ENCODE measurements at regions not wholly inside any gene's neighbourhood (a gene's known extent, or its start where the extent isn't known, plus 50 kb on each side); places are given as distances from the start of the nearest gene placed in this dataset.

DNA sequence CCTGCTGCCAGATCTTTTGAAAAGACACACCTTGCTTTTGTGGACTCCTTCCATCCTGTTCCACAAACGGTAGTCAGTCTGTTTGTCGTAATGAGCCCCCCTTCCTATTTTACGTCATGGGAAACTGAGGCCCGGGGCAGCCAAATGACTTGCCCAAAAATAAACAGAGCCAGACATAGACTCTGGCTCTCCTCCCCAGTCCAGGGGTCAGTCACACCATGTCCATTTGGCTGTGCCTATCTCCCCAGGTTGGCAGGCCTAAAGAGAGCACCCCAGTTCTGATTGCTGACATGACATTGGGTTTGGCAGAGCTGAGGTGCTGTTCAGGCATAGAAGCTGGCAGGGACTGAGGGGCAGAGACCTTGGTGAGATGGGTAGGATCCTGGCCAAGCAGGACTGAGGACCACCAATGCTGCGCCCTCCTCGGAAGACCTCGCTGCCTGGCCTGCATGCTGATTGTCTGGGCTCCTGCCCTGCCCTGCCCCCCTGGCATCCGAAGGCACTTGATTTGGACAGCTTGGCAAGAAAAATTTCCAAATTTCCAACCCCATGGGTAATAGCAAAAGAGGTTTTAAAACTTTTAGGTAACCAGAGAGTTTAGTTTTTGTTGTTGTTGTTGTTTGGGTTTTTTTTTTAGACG lies 335.4 kb downstream of the DYSF start:
- H3K4me3 ChIP-seq (ENCODE audit: low read length in 2 of 2), result no peak overlapping the region
- H3K27me3 ChIP-seq (ENCODE audit: control insufficient read depth in 1 of 2, insufficient read depth in 2 of 2, low read length in 2 of 2), result peaks cover 0 to under 1% of the 10 kb centered on the region in 2 donors
- no peaks in the 10 kb centered on the region for H3K4me1 ChIP-seq (ENCODE audit: control insufficient read depth, insufficient read depth, low read length)
- H3K9me3 ChIP-seq (ENCODE audit: control insufficient read depth in 2 of 2, low read length in 2 of 2), result no peaks in the 10 kb centered on the region
- no peak overlapping the region for H3K9ac ChIP-seq (ENCODE audit: low read length in 2 of 2)
- no peak overlapping the region for H3K27ac ChIP-seq (ENCODE audit: low read length)
- no peaks in the 10 kb centered on the region for H3K36me3 ChIP-seq (ENCODE audit: control insufficient read depth in 2 of 2, insufficient read depth in 2 of 2, low read length in 2 of 2)

GRCh38 chr2:71788186-71788525 lies 334.8 kb downstream of the DYSF start:
- Histone ChIP-seq H3K36me3 (ENCODE audit: control insufficient read depth in 2 of 2, insufficient read depth in 2 of 2, low read length in 2 of 2) (no peaks in the 10 kb centered on the region), H3K9me3 (ENCODE audit: control insufficient read depth in 2 of 2, low read length in 2 of 2) (no peaks in the 10 kb centered on the region), H3K4me3 (ENCODE audit: low read length in 2 of 2) (no peak overlapping the region)

DNA sequence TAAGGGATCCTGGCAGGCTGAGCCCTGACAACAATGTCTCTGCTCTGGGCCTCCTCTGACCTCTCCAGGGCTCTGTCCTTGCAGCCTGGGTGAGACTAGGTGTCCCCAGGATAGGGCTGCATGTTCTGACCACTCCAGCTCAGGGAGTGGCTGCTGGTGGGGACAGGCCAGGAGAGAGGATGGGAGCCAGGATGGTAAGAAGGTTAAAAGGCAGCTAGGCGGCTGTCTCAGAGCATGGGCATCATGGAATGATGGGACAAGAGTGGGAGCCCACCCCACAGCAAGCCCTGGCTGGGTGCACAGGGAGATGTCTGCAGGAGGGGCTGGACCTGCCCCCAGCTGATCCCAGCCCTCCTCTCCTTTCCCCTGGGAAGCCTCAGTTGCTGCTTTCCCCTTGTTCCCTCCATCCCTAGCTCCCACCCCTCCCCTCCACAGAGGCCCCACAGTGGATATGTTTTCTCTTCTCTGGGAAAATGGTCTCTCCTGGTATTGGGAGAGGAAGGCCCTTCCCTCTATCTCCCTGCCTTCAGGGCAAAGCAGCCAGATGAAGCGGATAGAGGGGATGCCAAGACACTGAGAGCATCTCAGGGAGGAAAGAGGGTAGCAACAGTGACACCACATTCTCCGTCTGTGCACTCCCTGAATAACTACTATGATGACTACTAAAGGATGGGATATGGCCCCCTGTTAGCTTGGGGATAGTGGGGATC lies 334.3 kb downstream of the DYSF start:
- Histone ChIP-seq H3K27ac (ENCODE audit: low read length) (no peak overlapping the region), H3K27me3 (ENCODE audit: control insufficient read depth in 1 of 2, insufficient read depth in 2 of 2, low read length in 2 of 2) (peaks cover 0 to 2% of the 10 kb centered on the region in 2 donors), H3K36me3 (ENCODE audit: control insufficient read depth in 2 of 2, insufficient read depth in 2 of 2, low read length in 2 of 2) (no peaks in the 10 kb centered on the region), H3K4me3 (ENCODE audit: low read length in 2 of 2) (no peak overlapping the region), H3K9ac (ENCODE audit: low read length in 2 of 2) (no peak overlapping the region), H3K4me1 (ENCODE audit: control insufficient read depth, insufficient read depth, low read length) (no peaks in the 10 kb centered on the region), H3K9me3 (ENCODE audit: control insufficient read depth in 2 of 2, low read length in 2 of 2) (no peaks in the 10 kb centered on the region)

More at GRCh38 chr2:71788186-71788525, 334.8 kb downstream of the DYSF start:
- peaks cover 0 to 2% of the 10 kb centered on the region in 2 donors for H3K27me3 ChIP-seq (ENCODE audit: control insufficient read depth in 1 of 2, insufficient read depth in 2 of 2, low read length in 2 of 2)
- H3K4me1 ChIP-seq (ENCODE audit: control insufficient read depth, insufficient read depth, low read length), result no peaks in the 10 kb centered on the region
- H3K9ac ChIP-seq (ENCODE audit: low read length in 2 of 2), result no peak overlapping the region
- H3K27ac ChIP-seq (ENCODE audit: low read length), result no peak overlapping the region

DNA sequence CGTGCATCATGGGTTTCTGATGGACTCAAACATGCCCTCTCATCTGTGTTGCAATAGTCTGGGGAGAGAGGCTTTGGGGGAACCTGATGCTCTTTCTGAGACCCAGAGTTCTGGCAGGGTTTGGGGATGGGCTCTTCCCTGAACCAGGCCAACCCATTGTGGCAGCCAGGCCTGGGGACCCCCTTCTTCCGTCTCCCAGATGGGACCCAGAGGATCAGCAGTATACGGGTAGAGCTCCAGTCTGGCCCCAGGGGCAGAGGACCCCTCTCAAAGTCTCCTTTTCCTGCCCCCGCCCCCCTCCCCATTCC lies 333.7 kb downstream of the DYSF start:
- peaks cover 0 to 2% of the 10 kb centered on the region in 2 donors for H3K27me3 ChIP-seq (ENCODE audit: control insufficient read depth in 1 of 2, insufficient read depth in 2 of 2, low read length in 2 of 2)
- H3K4me3 ChIP-seq (ENCODE audit: low read length in 2 of 2), result no peak overlapping the region
- H3K9ac ChIP-seq (ENCODE audit: low read length in 2 of 2), result no peak overlapping the region
- H3K27ac ChIP-seq (ENCODE audit: low read length), result no peak overlapping the region
- H3K9me3 ChIP-seq (ENCODE audit: control insufficient read depth in 2 of 2, low read length in 2 of 2), result no peaks in the 10 kb centered on the region
- H3K36me3 ChIP-seq (ENCODE audit: control insufficient read depth in 2 of 2, insufficient read depth in 2 of 2, low read length in 2 of 2), result no peaks in the 10 kb centered on the region
- no peaks in the 10 kb centered on the region for H3K4me1 ChIP-seq (ENCODE audit: control insufficient read depth, insufficient read depth, low read length)

DNA sequence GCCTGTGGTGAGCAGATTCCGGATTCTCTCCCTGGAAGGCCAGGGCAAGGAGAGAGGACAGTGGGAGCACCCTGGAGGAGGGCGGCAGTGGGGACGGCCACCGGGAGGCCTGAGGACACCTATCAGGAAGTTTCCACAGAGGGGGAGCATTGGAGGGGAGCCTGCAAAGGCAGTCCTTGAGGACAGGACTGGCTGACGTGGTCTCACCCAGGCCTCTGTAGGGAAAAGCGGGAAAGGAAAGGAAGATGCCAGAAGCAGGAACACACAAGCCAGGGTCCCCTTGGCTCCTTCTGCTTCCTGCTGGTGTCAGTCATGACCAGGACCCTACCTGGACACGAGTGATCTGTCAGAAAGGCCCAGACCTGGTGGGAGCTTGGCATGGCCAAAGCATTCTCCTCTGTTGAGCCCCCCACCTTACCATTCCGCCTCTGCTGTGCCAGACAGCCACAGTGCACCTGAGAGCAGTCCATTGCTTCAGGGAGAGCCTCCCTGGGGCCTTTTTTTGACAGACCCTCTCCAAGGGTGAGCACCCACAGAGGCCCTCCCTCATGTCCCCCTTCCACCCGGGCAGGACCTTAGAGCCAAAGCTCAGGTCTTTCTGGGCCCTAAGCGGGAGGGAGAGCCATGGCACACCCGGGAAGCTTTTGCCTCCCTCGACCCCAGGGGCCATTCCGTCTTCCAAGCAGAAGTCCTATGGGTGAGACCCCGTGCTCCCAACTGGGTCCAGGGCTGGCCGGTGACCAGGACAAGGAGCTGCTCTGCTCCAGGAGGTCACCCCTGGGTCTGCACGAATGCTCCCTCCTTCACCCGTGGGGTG lies 333.1 kb downstream of the DYSF start:
- H3K36me3 ChIP-seq (ENCODE audit: control insufficient read depth in 2 of 2, insufficient read depth in 2 of 2, low read length in 2 of 2), result no peaks in the 10 kb centered on the region
- no peak overlapping the region for H3K9ac ChIP-seq (ENCODE audit: low read length in 2 of 2)
- no peak overlapping the region for H3K4me3 ChIP-seq (ENCODE audit: low read length in 2 of 2)
- H3K27ac ChIP-seq (ENCODE audit: low read length), result no peak overlapping the region
- H3K27me3 ChIP-seq (ENCODE audit: control insufficient read depth in 1 of 2, insufficient read depth in 2 of 2, low read length in 2 of 2), result peaks cover 0 to 5% of the 10 kb centered on the region in 2 donors
- H3K9me3 ChIP-seq (ENCODE audit: control insufficient read depth in 2 of 2, low read length in 2 of 2), result no peaks in the 10 kb centered on the region
- H3K4me1 ChIP-seq (ENCODE audit: control insufficient read depth, insufficient read depth, low read length), result no peaks in the 10 kb centered on the region

DNA sequence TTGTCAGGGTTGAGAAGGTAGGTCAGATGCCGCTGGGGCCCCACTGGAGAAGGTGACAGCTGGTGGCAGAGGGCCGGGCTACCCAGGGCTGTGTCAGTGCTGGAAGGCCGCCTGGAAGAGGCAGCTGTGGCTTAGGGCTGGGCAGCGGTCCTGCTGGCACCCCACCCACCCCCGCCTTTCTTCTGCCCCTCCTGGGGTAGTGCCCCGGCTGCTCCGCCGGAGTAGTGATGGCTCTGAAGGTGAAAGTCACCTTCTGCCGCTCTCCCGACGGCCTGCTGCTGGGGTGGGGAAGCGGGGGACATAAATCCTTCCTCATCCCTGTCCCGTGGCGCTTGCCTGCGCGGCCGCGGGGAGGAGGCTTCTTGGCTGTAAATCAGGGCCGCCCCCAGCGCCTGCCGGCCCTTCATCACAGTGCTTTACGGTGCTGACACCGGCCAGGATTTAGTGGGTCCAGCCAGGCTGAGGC lies 332.2 kb downstream of the DYSF start:
- Histone ChIP-seq H3K36me3 (ENCODE audit: control insufficient read depth in 2 of 2, insufficient read depth in 2 of 2, low read length in 2 of 2) (no peaks in the 10 kb centered on the region), H3K9me3 (ENCODE audit: control insufficient read depth in 2 of 2, low read length in 2 of 2) (no peaks in the 10 kb centered on the region), H3K4me3 (ENCODE audit: low read length in 2 of 2) (no peak overlapping the region), H3K27ac (ENCODE audit: low read length) (no peak overlapping the region), H3K9ac (ENCODE audit: low read length in 2 of 2) (no peak overlapping the region), H3K27me3 (ENCODE audit: control insufficient read depth in 1 of 2, insufficient read depth in 2 of 2, low read length in 2 of 2) (peaks cover 0 to 8% of the 10 kb centered on the region in 2 donors), H3K4me1 (ENCODE audit: control insufficient read depth, insufficient read depth, low read length) (no peaks in the 10 kb centered on the region)

- Histone ChIP-seq H3K4me3 (ENCODE audit: low read length in 2 of 2) (no peak overlapping the region), H3K27me3 (ENCODE audit: control insufficient read depth in 1 of 2, insufficient read depth in 2 of 2, low read length in 2 of 2) (peaks cover 0 to 8% of the 10 kb centered on the region in 2 donors), H3K9ac (ENCODE audit: low read length in 2 of 2) (no peak overlapping the region), H3K36me3 (ENCODE audit: control insufficient read depth in 2 of 2, insufficient read depth in 2 of 2, low read length in 2 of 2) (no peaks in the 10 kb centered on the region), H3K27ac (ENCODE audit: low read length) (no peak overlapping the region), H3K4me1 (ENCODE audit: control insufficient read depth, insufficient read depth, low read length) (no peaks in the 10 kb centered on the region), H3K9me3 (ENCODE audit: control insufficient read depth in 2 of 2, low read length in 2 of 2) (no peaks in the 10 kb centered on the region)
Observed at GRCh38 chr2:71784734-71785511, 331.6 kb downstream of the DYSF start.

- H3K4me3 ChIP-seq (ENCODE audit: low read length in 2 of 2), result no peak overlapping the region
- H3K4me1 ChIP-seq (ENCODE audit: control insufficient read depth, insufficient read depth, low read length), result peaks cover 5% of the 10 kb centered on the region
- H3K9me3 ChIP-seq (ENCODE audit: control insufficient read depth in 2 of 2, low read length in 2 of 2), result no peaks in the 10 kb centered on the region
- no peaks in the 10 kb centered on the region for H3K36me3 ChIP-seq (ENCODE audit: control insufficient read depth in 2 of 2, insufficient read depth in 2 of 2, low read length in 2 of 2)
- no peak overlapping the region for H3K9ac ChIP-seq (ENCODE audit: low read length in 2 of 2)
- H3K27me3 ChIP-seq (ENCODE audit: control insufficient read depth in 1 of 2, insufficient read depth in 2 of 2, low read length in 2 of 2), result peaks cover 0 to 8% of the 10 kb centered on the region in 2 donors
- H3K27ac ChIP-seq (ENCODE audit: low read length), result no peak overlapping the region
Observed at GRCh38 chr2:71783815-71784214, 330.5 kb downstream of the DYSF start.

GRCh38 chr2:71783215-71783614 lies 329.9 kb downstream of the DYSF start:
- H3K4me1 ChIP-seq (ENCODE audit: control insufficient read depth, insufficient read depth, low read length), result peaks cover 6% of the 10 kb centered on the region
- no peaks in the 10 kb centered on the region for H3K36me3 ChIP-seq (ENCODE audit: control insufficient read depth in 2 of 2, insufficient read depth in 2 of 2, low read length in 2 of 2)
- H3K9me3 ChIP-seq (ENCODE audit: control insufficient read depth in 2 of 2, low read length in 2 of 2), result no peaks in the 10 kb centered on the region
- peaks cover 0 to 8% of the 10 kb centered on the region in 2 donors for H3K27me3 ChIP-seq (ENCODE audit: control insufficient read depth in 1 of 2, insufficient read depth in 2 of 2, low read length in 2 of 2)
- H3K4me3 ChIP-seq (ENCODE audit: low read length in 2 of 2), result no peak overlapping the region
- no peak overlapping the region for H3K27ac ChIP-seq (ENCODE audit: low read length)
- H3K9ac ChIP-seq (ENCODE audit: low read length in 2 of 2), result no peak overlapping the region

GRCh38 chr2:71782323-71782722 lies 329.0 kb downstream of the DYSF start:
- Histone ChIP-seq H3K27ac (ENCODE audit: low read length) (no peak overlapping the region), H3K9ac (ENCODE audit: low read length in 2 of 2) (no peak overlapping the region), H3K4me1 (ENCODE audit: control insufficient read depth, insufficient read depth, low read length) (peaks cover 6% of the 10 kb centered on the region), H3K27me3 (ENCODE audit: control insufficient read depth in 1 of 2, insufficient read depth in 2 of 2, low read length in 2 of 2) (peaks cover 0 to 8% of the 10 kb centered on the region in 2 donors), H3K9me3 (ENCODE audit: control insufficient read depth in 2 of 2, low read length in 2 of 2) (no peaks in the 10 kb centered on the region), H3K36me3 (ENCODE audit: control insufficient read depth in 2 of 2, insufficient read depth in 2 of 2, low read length in 2 of 2) (no peaks in the 10 kb centered on the region), H3K4me3 (ENCODE audit: low read length in 2 of 2) (no peak overlapping the region)
